Psoas muscle (tissue), 7 donors: ENCODE measurements at regions not wholly inside any gene's neighbourhood (a gene's known extent, or its start where the extent isn't known, plus 50 kb on each side); places are given as distances from the start of the nearest gene placed in this dataset.

ENCODE experiments used
- ATAC-seq, 4 donors: fragments of 200-7000 bp; cut with Tn5 transposase; one replicate each; pipeline ENCODE4 v1.9.1; 2020; ENCODE audit warnings: moderate library complexity in 3 of 4, mild to moderate bottlenecking in 2 of 4
- DNase-seq, 2 donors: peaks; one replicate each; pipeline ENCODE4 v3.0.0-alpha.2; 2020
- H3K27ac ChIP-seq: fragments of 200-600 bp; one replicate; pipeline ENCODE4 v1.8.0; 2022
- H3K27me3 ChIP-seq, 3 donors: fragments of 200-600 bp in 1 of 3; one replicate each; pipeline versions ENCODE4 v1.6.1 to v1.8.0; 2013 to 2022; ENCODE audit warnings: low read length in 2 of 3, mild to moderate bottlenecking in 2 of 3, moderate library complexity in 1 of 3; ENCODE audit not compliant: insufficient read depth in 3 of 3
- H3K36me3 ChIP-seq, 2 donors: fragments of 200-600 bp in 1 of 2; one replicate each; pipeline versions ENCODE4 v1.6.1 to v1.8.0; 2013 to 2022; ENCODE audit warnings: low read depth in 1 of 2, mild to moderate bottlenecking in 1 of 2, moderate library complexity in 1 of 2; ENCODE audit not compliant: insufficient read depth in 1 of 2
- H3K4me1 ChIP-seq: fragments of 200-600 bp; one replicate; pipeline ENCODE4 v1.8.0; 2022
- H3K4me3 ChIP-seq: fragments of 200-600 bp; one replicate; pipeline ENCODE4 v1.8.0; 2022; ENCODE audit warnings: mild to moderate bottlenecking
- H3K9me3 ChIP-seq: fragments of 200-600 bp; one replicate; pipeline ENCODE4 v1.8.0; 2022
- WGBS, 3 donors: extraction: QIAGEN DNeasy Blood & Tissue Kit; methylation state at CpG; one replicate each; pipeline versions ENCODE4 v1.1.6 to v1.1.7; 2013; 5-methylcytosine and 5-hydroxymethylcytosine counted together
- intact Hi-C, 2 donors: fragments of 100-400 bp; cut with DNase I; formaldehyde crosslinking; loops; one replicate each; pipeline versions ENCODE4 v1.11.0 to v1.14.2; 2022
- TF ChIP-seq, protein P1 (sequence below): fragments of 200-600 bp; IDR thresholded peaks from one replicate; pipeline ENCODE4 v1.8.0; 2022; ENCODE audit warnings: antibody characterized with exemption
- donor health status: healthy with polysubstance abuse.
- donor health status: DM: no; HTN: no; CAD: no; lungs with moderate emphysema.
- donor health status: Bipolar disorder and iron deficiency.
- donor health status: healthy.
- donor health status: DM: yes; HTN: yes; CAD: no.
- donor health status: DM: no; HTN: no; CAD: no.
- donor health status: DM: yes; HTN: yes; CAD: no.

DNA sequence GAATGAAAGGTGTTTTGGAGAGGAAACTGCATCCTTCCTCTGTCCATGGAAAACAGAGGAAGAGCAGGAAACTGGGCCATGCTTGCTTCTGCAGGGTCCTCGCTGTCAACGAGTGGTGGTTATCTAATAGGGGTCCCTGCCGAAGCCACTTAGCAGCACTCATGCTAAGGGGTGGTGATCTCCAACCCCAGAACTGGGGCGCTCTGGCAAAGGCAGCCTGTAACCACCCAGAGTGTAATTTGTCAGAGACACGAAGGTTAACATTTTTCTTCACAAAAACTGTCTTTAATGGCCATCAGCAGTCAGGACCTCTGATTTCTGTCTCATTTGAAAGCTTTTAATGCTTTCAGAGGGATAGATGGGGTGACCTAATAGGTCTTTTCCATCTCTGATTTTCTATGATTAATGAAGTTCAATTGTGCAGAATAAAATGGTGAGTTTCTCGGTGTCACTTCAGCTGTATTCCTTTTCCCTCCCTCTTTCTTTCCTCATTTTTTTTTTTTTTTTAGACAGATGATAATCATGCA lies 231.3 kb upstream of the CELF4 start:
- intact Hi-C loops, result no loop called here
- no peaks in the 10 kb centered on the region for H3K4me1 ChIP-seq
- no peak overlapping the region for H3K4me3 ChIP-seq
- no peak for ATAC-seq
- DNase-seq, result no peak
- no peak overlapping the region for H3K27ac ChIP-seq
- no peaks in the 10 kb centered on the region for H3K9me3 ChIP-seq
- no peaks in the 10 kb centered on the region for H3K27me3 ChIP-seq
- H3K36me3 ChIP-seq, result no peaks in the 10 kb centered on the region
- TF ChIP-seq, protein P1, sequence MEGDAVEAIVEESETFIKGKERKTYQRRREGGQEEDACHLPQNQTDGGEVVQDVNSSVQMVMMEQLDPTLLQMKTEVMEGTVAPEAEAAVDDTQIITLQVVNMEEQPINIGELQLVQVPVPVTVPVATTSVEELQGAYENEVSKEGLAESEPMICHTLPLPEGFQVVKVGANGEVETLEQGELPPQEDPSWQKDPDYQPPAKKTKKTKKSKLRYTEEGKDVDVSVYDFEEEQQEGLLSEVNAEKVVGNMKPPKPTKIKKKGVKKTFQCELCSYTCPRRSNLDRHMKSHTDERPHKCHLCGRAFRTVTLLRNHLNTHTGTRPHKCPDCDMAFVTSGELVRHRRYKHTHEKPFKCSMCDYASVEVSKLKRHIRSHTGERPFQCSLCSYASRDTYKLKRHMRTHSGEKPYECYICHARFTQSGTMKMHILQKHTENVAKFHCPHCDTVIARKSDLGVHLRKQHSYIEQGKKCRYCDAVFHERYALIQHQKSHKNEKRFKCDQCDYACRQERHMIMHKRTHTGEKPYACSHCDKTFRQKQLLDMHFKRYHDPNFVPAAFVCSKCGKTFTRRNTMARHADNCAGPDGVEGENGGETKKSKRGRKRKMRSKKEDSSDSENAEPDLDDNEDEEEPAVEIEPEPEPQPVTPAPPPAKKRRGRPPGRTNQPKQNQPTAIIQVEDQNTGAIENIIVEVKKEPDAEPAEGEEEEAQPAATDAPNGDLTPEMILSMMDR, result no peak
- 81 to 87% (median 82%) methylated on average over 6 of the region's 6 CpGs for WGBS, 3 donors

DNA sequence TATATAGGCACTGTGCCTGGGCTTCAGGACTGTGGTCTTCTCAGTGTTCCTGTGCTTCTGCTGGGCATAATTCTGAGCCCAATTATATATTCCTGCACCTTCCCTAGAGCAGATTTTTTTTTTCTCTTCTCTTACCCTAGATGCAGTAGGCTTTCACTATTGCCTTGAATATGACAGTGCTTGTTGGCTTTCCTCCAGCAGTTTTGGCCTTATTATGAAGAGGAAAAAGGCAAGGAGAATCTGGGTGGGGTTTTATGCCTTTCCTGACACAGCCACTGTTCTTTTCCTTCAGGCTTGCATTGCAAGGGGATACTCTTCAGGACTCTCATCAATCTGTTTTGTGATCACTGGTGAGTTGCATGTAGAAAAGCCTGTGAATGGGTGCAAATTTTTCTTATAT lies 221.9 kb upstream of the CELF4 start:
- intact Hi-C loops, result no loop called here
- no peak overlapping the region for H3K27ac ChIP-seq
- TF ChIP-seq, protein P1, result no peak
- no peaks in the 10 kb centered on the region for H3K36me3 ChIP-seq
- no peak for DNase-seq
- H3K4me3 ChIP-seq, result no peak overlapping the region
- H3K9me3 ChIP-seq, result no peaks in the 10 kb centered on the region
- no peak for ATAC-seq
- no peaks in the 10 kb centered on the region for H3K27me3 ChIP-seq
- H3K4me1 ChIP-seq, result no peaks in the 10 kb centered on the region

DNA sequence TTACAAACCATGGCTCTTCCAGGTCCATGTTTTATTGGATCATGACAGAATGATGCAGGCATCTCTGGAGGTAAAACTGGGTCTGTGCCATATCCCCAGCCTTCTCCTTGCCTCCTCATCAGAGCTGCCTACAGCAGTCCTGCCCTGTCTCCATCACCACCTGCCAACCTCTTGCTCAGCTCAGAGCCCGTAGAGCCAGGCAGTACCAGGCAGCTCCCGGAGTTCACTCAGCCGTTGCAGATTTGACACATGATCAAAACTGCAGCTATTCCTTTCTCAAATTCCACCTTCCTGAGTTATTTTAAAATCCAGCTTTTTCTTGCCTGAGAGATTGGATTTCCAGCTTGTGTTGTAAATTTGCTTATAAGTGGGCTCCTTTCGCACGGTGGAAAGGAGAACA lies 218.2 kb upstream of the CELF4 start:
- DNase-seq, result no peak
- H3K27ac ChIP-seq, result no peak overlapping the region
- intact Hi-C loops, result no loop called here
- TF ChIP-seq, protein P1, result no peak
- no peak overlapping the region for H3K4me3 ChIP-seq
- H3K4me1 ChIP-seq, result no peaks in the 10 kb centered on the region
- no peaks in the 10 kb centered on the region for H3K36me3 ChIP-seq
- ATAC-seq, result no peak
- WGBS, 3 donors, result 33 to 41% (median 34%) methylated on average over 5 of the region's 5 CpGs
- H3K27me3 ChIP-seq, result peaks cover 0 to 3% (median 0%) of the 10 kb centered on the region in 3 donors
- H3K9me3 ChIP-seq, result no peaks in the 10 kb centered on the region

DNA sequence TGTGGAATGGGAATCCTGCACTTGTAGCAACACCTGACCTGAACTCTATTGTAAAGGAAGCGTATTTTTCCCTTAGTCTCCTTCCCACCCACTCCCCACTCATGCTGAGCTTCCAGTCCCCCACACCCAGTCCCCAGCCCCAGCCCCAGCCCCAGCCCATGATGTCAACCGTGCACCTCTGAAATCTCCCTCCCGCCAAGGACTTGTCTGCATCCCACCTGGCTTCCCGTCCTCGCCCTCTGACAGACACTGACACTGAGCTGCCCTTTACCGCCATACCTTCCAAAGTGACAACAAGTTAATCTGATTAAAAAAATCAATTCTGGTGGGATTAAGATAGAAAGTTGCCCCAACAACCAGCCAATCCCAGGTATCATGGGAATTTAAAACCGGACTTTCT lies 213.6 kb upstream of the CELF4 start:
- Histone ChIP-seq H3K27me3 (peaks cover 0 to 3% (median 0%) of the 10 kb centered on the region in 3 donors), H3K4me1 (no peaks in the 10 kb centered on the region), H3K36me3 (no peaks in the 10 kb centered on the region), H3K27ac (no peak overlapping the region), H3K4me3 (no peak overlapping the region), H3K9me3 (no peaks in the 10 kb centered on the region)
- WGBS, 3 donors, result 69 to 70% (median 70%) methylated on average over 7 of the region's 7 CpGs
- DNase-seq (no peak), ATAC-seq (no peak)
- intact Hi-C loops, result no loop called here
- TF ChIP-seq, protein P1, result no peak
